GM21723 (cell line): ENCODE measurements at regions not wholly inside any gene's neighbourhood (a gene's known extent, or its start where the extent isn't known, plus 50 kb on each side); places are given as distances from the start of the nearest gene placed in this dataset.
"Not testable (repeated sequence)": the region's sequence is repeated elsewhere in the genome, so short reads cannot be mapped to it uniquely, and the experiment has no call there.

Experiments
- ATAC-seq: cut with Tn5 transposase; IDR thresholded peaks from one replicate; pipeline ENCODE4 v1.9.1; 2021; ENCODE audit warnings: mild to moderate bottlenecking, moderate library complexity; ENCODE audit not compliant: unreplicated experiment

DNA sequence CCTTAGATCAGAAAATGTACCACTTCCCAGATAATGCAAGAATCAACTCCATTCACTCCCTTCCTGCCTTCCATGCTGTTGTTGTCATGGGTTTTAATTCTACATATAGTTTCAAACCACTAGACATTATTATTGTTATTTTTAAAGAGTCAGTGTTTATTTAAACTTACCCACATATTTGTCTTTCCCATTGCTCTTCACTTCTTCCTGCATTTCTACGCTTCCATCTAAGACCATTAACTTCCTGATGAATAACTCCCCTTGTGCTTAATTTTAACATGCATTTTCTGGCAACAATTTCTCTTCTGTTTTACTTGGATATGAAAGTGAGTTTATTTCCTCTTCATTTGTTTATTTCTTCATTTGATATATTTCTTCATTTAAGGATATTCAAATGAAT, 127.1 kb upstream of the FHIT start:
- ATAC-seq: no peak

DNA sequence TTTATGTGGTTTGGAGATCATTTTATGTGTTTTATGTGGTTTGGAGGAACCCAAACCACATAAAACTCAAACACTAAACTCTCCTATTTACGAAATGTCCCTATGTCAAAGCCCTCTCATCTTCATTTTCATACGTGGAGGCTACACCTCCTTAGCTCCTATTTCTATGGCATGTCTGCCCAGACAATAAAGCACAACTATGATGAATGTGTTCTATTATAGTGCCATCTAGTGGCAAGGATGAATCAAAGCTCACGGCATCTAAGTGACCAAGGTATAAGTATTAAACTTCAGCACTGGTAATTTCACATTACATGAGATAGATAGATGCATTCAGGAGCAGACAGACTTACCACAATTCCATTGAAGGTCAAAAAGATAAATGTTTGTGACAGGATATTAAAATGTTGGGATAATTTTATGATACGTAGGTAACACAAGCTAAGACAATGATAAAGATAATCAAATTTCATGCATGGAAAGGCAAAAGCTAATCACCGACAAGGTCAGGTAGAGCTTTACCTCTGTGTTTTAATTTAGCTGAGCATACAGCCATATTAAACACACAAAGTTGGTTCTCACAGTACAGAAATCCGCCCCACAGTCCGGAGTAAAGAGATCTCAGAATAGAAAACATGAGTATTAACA, 130.6 kb upstream of the FHIT start:
- ATAC-seq: peak; percentile 83

DNA sequence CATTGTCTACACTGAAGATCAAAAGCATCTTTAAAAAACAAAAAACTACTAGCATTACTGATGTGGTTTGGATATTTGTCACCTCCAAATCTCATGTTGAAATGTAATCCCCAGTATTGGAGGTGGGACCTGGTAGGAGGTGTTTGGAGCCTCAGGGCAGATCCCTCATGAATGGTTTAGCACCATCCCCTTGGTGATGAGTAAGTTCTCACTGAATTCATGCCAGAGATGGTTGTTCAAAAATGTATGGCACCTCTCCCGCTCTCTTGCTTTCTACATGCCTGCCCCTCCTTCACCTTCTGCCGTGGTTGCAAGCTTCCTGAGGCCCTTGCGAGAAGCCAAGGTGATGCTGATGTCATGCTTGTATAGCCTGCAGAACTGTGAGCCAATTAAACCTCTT, 136.6 kb upstream of the FHIT start:
- no peak for ATAC-seq

DNA sequence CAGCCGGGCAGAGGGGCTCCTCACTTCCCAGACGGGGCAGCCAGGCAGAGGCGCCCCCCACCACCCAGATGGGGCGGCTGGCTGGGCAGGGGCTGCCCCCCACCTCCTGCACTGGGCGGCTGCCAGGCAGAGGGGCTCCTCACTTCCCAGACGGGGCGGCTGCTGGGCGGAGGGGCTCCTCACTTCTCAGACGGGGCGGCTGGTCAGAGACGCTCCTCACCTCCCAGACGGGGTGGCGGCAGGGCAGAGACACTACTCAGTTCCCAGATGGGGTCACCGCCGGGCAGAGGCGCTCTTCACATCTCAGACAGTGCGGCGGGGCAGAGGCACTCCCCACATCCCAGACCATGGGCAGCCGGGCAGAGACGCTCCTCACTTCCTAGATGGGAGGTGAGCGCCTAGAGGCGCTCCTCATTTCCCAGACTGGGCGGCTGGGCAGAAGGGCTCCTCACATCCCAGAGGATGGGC, 142.3 kb upstream of the FHIT start:
- not testable (repeated sequence) for ATAC-seq

DNA sequence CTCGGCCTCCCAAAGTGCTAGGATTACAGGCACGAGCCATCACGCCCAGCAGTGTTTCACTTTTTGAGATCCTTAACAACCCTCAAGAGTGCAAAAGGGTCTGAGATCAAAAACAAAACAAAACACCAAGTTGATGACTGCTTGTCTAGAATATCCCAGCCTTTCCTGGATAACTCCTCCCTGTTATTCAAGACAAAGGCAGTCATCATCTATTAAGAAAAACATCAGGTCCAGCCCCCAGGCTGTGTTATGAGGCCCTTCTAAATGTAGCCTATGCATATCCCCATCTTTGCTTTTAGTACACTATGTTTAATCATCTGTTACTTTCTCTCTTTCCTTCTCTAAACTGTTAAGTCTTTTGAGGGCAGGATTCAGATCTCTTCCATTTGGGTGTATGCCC, 150.1 kb upstream of the FHIT start:
- ATAC-seq: no peak

GRCh38 chr3:61407397-61407796, 154.0 kb upstream of the PTPRG start:
- no peak for ATAC-seq

- ATAC-seq: no peak
Observed at GRCh38 chr3:61409638-61410037, 151.7 kb upstream of the PTPRG start.

DNA sequence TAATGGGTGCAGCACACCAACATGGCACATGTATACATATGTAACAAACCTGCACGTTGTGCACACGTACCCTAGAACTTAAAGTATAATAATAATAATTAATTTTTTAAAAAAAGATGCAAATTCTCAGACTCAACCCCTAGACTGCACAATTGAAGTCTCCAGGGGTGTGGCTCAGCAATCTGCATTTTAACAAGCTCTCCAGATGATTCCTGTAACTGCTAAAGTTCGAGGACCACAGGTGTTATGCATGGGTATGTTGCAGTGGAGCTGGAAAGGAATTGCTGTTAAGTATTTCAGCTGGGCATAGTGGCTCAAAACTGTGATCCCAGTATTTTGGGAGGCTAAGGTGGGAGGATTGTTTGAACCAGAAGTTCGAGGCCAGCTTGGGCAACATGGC, 151.0 kb upstream of the PTPRG start:
- ATAC-seq: not testable (repeated sequence)

DNA sequence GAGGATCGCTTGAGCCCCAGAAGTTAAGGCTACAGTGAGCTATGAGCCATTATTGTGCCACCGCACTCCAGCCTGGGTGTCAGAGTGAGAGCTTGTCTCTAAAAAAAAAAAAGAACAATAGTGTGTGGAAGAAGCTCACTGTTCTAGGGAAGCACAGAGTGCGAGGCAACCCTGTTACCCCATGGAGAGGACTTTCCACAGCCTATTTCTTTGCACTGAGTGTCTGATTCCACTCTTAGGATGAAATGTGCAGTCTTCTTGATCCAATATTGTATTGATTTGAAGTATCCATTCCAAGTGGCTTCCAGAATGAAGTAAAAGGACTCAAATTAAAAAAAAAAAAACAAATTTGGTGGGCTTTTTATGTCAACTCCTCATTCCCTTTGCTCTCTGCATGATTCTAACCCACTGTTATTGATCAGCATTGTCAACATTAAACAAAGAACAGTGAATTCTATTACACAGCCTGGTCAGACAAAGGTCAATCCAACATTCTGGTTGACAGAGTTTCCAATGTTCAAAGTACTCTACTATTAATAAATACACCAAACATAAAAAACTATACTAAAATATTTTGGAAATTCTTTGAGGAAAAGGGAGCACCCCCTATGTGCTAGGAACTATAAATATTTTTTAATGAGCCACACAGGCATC, 150.2 kb upstream of the PTPRG start:
- no peak for ATAC-seq

DNA sequence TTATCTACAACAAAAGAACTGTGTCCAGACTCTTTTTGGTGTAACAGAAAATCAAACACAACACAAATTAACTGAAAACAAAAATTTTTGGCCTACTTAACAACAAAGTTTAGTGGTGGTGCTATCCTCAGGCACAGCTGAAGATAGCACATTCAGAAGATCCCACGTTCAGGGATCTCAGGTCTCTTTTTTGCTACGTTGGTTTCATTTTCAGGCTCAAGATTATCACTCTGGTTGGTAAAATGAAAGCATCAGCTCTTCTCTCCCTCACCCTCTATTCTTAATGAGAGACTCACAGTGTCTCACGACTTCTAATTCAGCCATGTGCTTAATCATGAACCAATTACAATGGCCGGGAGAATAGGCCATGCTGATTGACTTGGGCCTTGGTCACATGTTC, 146.9 kb upstream of the PTPRG start:
- peak; percentile 76 for ATAC-seq

GRCh38 chr3:61415201-61415600, 146.2 kb upstream of the PTPRG start:
- no peak for ATAC-seq

DNA sequence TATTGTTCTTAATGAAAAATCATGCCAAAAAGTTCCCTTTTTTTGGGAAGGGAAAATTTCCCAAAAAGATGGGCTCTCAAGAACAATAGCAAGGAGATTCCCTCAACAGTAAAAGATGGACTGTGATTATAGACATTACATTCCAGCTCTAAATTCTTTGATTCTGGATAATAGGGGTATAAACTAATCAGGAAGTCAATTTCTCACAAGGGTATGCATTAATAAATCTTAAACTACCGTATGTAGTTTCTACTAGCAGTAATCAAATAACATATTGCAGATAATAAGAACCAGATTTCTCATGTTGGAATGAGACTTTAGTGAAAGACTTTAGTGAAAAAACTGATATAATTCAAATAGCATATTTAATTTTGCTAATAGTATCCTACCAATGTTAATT, 144.8 kb upstream of the PTPRG start:
- ATAC-seq: no peak

DNA sequence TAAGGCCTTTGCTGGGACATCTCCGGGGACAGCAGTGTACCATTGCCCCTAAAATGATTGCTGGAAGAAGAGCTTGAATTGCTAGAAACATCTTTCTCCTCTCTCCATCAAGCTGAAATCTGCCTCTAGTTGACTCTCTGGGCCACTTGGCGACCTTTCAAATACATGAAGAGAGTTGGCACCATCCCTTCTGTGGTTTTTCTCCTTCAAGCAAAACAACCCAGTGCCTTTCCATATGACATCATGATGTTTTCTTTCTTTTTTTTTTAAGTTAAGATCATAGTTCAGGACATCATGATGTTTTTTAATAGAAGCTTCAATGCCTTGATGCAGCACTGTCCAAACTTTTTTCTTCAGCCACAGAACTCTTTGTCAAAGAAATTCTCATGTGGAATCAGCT, 144.0 kb upstream of the PTPRG start:
- ATAC-seq: no peak

GRCh38 chr3:61420136-61420759, 141.1 kb upstream of the PTPRG start:
- no peak for ATAC-seq

DNA sequence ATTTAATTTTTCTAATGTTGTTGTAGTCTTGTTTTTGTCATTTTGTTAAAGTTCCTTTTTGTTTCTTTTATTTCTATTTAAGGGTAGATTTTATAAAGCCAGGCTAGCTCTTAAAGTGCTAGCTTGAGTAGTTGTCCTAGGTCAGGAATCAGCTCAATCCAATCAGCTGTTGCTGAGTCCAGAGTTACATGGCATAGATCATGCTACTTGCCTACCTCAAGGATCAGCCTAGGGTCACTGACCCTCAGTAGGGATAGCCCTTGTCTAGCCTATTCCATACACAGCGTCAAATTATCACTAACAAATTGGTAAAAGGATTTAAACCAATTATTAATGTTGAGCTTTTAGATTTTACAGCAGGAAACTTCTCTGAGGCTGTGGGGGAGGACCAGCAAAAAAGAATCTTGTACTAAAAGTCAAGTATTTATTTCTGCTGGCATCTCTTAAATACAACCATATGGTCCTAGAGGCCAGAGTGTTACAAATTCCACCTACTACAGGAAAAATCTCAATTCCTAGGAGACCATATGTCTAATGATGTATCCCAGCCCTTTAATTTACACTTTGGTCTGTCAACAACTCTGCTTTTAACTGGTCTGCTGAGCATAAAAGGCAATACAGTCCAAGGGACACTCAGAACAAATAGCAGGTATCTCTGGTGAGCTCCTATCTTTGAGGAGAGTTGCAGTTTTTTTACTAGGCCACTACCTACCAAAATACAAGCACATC, 138.3 kb upstream of the PTPRG start:
- ATAC-seq: no peak

- no peak for ATAC-seq
Observed at GRCh38 chr3:61425356-61425755, 136.0 kb upstream of the PTPRG start.

GRCh38 chr3:61429106-61429505, 132.3 kb upstream of the PTPRG start:
- ATAC-seq: no peak

DNA sequence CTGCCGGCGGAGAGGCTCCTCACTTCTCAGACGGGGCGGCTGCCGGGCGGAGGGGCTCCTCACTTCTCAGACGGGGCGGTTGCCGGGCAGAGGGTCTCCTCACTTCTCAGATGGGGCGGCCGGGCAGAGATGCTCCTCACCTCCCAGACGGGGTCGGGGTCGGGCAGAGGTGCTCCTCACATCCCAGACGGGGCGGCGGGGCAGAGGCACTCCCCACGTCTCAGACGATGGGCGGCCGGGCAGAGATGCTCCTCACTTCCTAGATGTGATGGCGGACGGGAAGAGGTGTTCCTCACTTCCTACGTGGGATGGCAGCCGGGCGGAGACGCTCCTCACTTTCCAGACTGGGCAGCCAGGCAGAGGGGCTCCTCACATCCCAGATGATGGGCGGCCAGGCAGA, 126.5 kb upstream of the PTPRG start:
- not testable (repeated sequence) for ATAC-seq

- not testable (repeated sequence) for ATAC-seq
Observed at GRCh38 chr3:61435361-61435760, 126.0 kb upstream of the PTPRG start.

DNA sequence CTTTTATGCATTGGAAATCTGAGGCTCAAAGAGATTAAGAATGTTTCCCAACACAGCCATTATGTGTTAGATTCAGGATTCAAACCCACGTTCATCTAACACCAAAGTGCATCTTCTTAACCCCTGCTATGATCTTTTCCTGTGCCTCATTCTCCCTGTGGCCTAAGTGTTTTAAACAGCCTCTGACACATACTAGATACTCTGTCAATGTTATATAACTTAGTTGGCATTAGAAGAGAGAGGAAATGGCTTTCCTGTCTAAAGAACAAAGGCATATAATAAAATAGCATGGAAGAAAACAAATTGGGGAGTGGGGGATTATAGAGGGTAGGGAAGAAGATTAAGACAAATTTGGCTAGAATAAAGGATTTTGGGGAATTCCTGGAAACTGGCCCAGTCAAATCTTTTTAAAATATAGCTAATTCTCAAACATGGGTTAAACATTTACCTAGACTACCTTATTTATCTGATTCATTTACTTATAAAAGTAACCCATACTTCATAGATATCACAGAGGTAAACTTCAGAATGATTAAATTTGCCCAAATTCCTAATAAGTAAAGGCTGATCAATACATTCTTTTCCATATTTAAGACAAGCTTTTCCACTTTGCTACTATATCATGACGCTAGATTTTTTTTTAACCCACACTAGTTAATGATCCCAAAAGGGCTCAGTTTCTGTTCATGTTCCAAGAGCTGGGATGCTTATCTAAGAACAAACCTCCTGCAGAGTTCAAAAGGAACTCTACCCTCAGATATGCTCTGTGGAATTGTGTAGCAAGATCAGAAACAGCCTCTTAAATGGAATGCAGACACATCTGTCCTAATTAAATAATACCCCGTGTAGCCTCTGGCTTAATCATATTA, 122.9 kb upstream of the PTPRG start:
- no peak for ATAC-seq

DNA sequence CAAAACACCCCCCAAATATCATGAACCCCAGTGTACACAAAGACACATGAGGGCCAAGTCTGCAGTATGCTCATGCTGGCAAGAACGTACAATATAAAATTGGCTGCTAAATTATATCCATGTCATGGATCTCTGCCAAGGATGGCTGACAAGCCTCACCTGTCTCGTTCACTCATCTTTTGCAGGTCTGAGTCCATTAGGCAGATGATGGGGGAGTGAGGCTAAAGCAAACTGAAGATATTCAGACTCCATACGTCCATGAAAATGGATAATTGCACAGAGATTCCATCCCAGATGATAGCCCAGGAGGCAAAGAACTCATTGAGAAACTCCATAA, 122.3 kb upstream of the PTPRG start:
- no peak for ATAC-seq
